HT-29 (cell line): ENCODE measurements at regions not wholly inside any gene's neighbourhood (a gene's known extent, or its start where the extent isn't known, plus 50 kb on each side); places are given as distances from the start of the nearest gene placed in this dataset.
"Not testable (repeated sequence)": the region's sequence is repeated elsewhere in the genome, so short reads cannot be mapped to it uniquely, and the experiment has no call there.

ENCODE experiments used
- DNase-seq: peaks from one replicate; pipeline ENCODE4 v3.0.0-alpha.2; 2015; ENCODE audit warnings: low spot score

DNA sequence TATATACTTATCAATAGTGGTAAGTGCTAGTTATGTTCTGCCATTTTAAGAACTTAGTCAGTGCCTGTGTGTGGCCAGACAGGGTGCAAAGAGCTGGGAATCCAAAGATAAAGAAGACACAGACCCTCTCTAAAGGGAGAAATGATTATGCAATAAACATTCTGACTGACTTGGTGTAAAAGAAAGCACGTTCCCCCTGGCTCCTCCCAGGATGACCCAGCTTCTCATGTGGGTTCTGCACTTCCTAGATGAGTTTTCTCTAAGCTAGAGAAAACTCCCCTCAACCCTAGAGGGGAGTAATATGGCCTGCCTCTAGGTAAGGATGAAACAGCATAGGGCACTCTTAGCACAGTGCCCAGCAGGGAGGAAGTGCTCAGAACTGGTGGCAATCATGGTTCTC lies 231.2 kb downstream of the VRK1 start:
- no peak for DNase-seq

- no peak for DNase-seq
Observed at GRCh38 chr14:97029800-97030199, 232.6 kb downstream of the VRK1 start.

DNA sequence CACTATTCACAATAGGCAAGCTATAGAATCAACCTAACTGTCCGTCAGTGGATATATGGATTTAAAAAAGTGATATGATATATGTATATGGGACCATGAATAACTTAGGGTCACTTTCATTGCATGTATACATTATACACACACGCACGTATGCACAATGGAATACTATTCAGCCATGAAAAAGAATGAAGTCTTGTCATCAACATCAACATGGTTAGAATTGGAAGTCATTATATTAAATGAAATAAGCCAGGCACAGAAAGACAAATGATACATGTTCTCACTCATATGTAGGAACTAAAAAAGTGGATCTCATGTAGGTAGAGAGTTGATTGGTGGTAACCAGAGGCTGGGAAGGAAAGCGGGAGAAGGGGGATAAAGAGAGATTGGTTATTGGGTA lies 234.3 kb downstream of the VRK1 start:
- no peak for DNase-seq

DNA sequence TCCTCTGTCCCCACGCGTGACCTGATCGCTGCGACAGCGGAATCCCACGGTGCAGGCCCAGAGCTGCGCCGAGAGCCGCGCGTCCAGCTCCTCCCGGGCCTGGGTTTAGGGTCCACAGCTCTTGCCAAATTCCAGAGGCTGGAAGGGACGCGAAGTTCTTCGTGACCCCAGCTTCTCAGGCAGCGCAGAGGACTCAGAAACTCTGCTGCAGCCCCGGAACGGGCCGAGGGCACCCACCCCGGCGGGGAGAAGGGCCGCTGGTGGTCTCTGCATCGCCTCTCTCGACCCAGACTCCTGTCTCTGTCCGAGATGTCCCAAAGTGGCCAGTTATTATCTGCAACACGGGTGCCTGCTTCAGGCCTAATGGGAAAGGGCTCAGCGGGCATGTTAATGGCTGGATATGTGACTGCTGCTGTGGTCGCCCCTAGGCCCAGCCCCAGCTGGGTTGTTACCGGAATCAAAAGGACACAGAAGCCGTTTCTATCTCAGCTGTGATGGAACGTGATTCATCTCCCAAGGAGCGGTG lies 236.4 kb downstream of the VRK1 start:
- no peak for DNase-seq

DNA sequence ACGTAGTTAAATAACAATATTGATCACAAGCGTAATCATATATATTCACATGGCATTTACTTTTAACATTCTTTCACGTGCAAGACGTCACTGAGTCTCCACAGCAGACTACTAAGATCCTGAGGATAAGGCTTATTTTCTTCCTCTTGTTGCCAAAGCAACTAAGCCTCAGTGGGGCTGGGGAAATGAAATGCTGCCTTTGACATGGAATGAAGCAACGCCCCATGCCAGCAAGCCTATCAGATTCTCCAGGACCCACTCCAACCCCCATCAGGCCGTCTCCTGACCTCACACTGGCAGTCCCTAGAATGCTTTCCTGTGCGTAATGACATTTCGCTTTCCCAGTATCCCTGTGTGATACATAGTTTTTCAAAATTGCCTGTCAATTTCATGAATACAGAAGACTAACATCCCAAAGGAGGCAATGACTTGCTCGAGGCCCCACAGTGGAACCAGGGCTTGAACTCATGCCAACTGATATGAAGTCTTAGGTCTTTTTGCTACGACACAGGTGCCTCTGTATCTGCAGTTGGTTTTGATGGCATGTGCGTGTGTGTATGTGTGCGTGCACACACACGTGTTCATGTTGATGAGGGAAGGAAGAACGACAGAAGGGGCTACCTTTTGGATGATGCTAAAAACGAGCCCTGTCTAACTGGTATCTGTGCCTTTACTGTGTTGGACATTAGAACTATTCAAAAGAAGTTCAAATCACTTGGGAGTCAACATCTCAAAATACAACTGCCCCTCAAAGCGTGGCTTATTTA lies 239.1 kb downstream of the VRK1 start:
- no peak for DNase-seq

- no peak for DNase-seq
Observed at GRCh38 chr14:97039717-97040363, 242.7 kb downstream of the VRK1 start.

DNA sequence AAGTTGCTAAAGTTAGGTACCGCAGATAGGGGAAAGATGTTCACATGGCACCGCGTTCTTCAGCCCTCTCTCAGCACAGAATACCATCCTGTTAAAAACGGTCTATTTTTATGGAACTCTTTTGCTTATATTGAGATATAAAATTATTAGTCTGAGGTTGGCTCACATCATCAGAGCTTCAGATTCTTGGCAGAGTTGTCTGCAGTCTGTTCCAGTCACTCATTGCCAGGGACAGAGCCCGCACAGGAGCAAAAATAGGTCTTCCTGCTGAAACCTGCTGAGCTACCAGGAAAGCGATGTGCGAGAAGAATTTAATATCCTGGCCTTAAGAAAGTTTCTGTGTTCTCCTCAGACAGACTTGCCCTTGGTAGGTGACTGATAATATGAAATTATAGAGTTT lies 249.8 kb downstream of the VRK1 start:
- DNase-seq = no peak

- no peak for DNase-seq
Observed at GRCh38 chr14:97052001-97052400, 254.8 kb downstream of the VRK1 start.

DNA sequence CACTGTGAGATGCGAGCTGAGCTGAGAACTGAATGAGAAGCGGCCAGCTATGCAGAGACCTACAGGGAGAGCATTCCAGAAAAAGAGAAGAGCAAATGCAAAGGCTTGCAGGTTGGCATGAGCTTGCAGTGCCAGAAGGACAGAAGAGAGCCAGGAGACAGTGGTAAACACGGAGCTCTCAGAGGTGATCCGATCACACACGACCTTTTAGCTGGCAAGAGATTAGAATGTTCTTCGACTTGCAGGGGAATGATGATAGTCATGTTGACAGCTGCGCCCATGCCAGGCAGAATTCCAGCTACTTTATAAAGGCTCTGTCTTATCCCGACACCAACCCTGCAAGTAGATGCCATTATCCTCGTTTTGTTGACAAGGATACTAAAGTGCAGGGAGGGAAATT lies 256.8 kb downstream of the VRK1 start:
- DNase-seq = no peak

GRCh38 chr14:97055355-97055754 lies 258.2 kb downstream of the VRK1 start:
- DNase-seq = no peak

- DNase-seq = no peak
Observed at GRCh38 chr14:97056086-97056485, 258.9 kb downstream of the VRK1 start.

DNA sequence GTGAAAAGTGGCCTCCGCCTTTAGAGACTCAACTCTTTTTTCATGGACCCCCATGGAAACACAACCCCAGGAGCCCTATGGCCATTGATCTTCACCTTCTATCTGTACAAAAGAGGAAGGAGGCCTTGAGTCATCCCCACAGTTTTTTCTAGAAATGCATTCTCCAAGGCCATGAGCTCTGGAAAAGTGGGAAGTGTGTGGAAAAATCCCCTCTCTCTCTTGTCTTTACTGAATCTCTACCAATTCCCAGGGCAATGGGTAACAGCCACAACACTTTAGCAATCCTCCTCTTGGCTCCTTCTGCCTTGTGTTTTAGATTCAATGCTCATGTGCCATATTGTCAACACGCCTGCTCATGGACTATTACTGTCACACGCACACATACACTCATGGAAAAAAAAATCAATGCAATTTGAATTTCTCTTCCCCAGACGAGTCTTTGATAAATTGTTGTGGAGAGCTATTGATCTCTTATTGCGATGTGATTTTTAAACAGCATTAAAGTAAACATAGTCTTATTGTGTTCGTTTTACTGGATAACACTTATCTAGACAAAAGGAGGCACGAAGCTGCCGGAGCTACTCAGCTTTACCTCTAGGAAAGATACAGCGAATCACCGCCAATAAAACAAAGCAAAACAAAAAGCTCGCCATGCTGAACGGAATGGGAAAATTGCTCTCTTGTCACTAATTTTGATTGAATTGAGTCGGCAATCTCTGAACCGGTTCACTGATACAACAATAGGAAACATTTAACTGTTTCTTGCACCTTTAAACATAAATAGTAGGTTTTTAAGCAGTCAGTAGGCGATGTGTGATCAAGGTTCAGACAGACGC lies 260.3 kb downstream of the VRK1 start:
- no peak for DNase-seq

GRCh38 chr14:97058074-97058467 lies 260.9 kb downstream of the VRK1 start:
- DNase-seq = no peak

GRCh38 chr14:97058589-97058988 lies 261.4 kb downstream of the VRK1 start:
- DNase-seq = no peak

- DNase-seq = no peak
Observed at GRCh38 chr14:97061198-97061597, 264.0 kb downstream of the VRK1 start.

GRCh38 chr14:97061714-97062113 lies 264.5 kb downstream of the VRK1 start:
- DNase-seq = no peak

DNA sequence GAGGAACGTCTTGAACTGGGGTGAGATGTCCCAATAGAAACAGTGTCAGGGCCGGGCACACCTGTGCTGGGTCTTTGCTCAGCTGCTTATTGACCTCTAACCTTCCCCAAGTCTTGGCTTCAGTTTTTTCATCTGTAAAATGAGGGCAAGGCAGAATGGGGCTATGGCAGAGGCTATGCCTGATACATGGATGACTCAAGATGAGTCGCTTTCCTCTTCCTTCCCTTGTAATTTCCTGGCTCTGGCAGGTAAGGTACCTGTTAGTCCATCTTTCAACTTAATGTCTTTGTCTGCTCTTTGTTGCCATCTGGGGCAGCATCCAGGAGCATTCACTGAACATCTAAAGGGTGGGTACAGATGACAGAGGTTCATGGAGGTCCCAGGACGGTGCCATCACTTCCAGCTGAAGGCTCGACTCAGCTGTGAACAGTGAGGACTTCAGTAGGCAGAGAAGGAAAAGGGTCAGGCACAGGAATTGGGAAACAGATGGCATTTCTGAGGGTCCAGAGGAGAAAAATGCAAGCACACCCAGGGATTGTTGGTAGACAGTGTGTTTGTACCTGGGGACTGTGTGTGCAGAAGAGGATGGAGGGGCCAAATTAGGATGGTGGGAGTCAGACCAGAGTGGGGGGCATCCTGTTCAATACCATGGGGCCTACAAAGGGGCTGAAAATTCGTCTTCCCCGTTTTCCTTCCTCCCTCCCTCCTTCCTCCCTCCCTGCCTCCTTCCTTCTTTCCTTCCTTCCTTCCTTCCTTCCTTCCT lies 268.3 kb downstream of the VRK1 start:
- no peak for DNase-seq

- DNase-seq = no peak
Observed at GRCh38 chr14:97066068-97066899, 269.1 kb downstream of the VRK1 start.

DNA sequence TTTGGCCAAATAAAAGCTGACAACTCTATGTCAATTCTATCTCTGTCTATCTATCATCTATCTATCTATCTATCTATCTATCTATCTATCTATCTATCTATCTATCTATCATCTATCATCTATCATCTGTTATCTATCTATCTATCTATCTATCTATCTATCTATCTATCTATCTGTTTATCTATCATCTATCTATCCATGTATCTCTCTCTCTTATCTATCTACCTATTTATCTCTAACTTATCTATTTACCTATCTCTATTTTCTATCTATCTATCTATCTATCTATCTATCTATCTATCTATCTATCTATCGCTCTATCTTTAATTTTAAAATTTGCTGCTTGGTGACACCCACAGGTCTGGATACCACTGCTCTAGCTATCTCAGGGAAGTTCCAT lies 271.1 kb downstream of the VRK1 start:
- DNase-seq = not testable (repeated sequence)

DNA sequence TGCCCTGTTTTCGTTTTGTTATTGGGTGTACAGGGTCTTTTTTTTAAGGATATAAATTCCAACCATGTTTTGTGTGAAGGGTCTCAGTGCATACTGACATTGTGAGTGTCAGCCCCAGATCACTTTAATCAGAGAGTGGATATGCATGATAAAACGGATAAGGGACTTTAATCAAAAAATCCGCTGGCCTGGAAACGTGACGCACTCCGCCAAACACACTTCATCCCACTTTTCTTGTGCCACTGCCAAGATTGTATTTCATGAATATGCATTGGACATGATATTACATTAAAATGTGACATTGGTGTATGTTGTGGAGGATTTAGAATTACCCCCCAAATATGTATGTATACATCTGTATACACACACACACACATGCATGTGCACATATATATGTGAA lies 273.1 kb downstream of the VRK1 start:
- no peak for DNase-seq

DNA sequence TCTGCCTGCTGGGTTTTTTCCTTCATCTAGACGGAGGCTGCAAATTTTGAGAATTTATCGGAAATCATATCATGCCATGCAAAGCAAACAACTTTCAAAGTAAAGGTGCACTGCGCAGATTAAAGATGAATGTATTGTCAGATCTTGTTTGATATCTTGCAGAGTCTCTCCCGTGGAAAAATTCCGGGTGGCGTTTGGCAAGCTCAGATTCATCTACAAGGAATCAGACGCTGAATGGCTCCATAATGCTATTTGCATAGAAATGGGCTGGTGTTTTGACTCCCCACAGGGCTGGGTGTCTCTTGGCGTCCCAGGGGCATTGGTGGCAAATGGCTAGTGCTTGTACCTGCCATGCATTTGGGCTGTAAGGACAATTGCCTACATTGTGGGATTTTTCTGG lies 274.0 kb downstream of the VRK1 start:
- no peak for DNase-seq
